WTC11 (cell line): ENCODE measurements at regions not wholly inside any gene's neighbourhood (a gene's known extent, or its start where the extent isn't known, plus 50 kb on each side); places are given as distances from the start of the nearest gene placed in this dataset.

Experiments used
- ATF1 ChIP-seq: sonication (generic); formaldehyde crosslinking; IDR thresholded peaks from 2 replicates; pipeline ENCODE4 v1.8.1; 2023; ENCODE audit warnings: mild to moderate bottlenecking, moderate library complexity, missing genetic modification reagents
- CTCF ChIP-seq: fragments of 200-600 bp; IDR thresholded peaks from 2 replicates; pipeline ENCODE4 v1.8.0; 2022; ENCODE audit warnings: antibody characterized with exemption
- IRF1 ChIP-seq: sonication (generic); formaldehyde crosslinking; IDR thresholded peaks from 2 replicates; pipeline ENCODE4 v1.8.0; 2023; ENCODE audit warnings: missing genetic modification reagents
- NR3C1 ChIP-seq: sonication (generic); formaldehyde crosslinking; conservative IDR thresholded peaks from 2 replicates; pipeline ENCODE4 v1.8.1; 2023; ENCODE audit warnings: low read depth, mild to moderate bottlenecking, missing genetic modification reagents
- PRRX2 ChIP-seq: fragments of 250-450 bp; sonication (Bioruptor Pico); IDR thresholded peaks from 2 replicates; pipeline ENCODE4 v1.8.0; 2021; ENCODE audit warnings: mild to moderate bottlenecking
- SMAD3 ChIP-seq: sonication (generic); formaldehyde crosslinking; IDR thresholded peaks from 2 replicates; pipeline ENCODE4 v1.8.0; 2022; ENCODE audit warnings: missing genetic modification reagents, mild to moderate bottlenecking, borderline replicate concordance
- SOX15 ChIP-seq: fragments of 250-450 bp; sonication (Bioruptor Pico); IDR thresholded peaks from 2 replicates; pipeline ENCODE4 v1.9.0; 2021; ENCODE audit warnings: mild to moderate bottlenecking
- SP1 ChIP-seq: sonication (generic); formaldehyde crosslinking; conservative IDR thresholded peaks from 2 replicates; pipeline ENCODE4 v1.8.1; 2022; ENCODE audit warnings: missing genetic modification reagents
- ZNF121 ChIP-seq: sonication (generic); formaldehyde crosslinking; IDR thresholded peaks from 2 replicates; pipeline ENCODE4 v1.8.0; 2023; ENCODE audit warnings: missing genetic modification reagents

GRCh38 chr12:92042791-92043531, 102.7 kb downstream of the BTG1 start:
- TF ChIP-seq SP1 (CRISPR knock-in tag) (no peak), IRF1 (CRISPR knock-in tag) (no peak), NR3C1 (CRISPR knock-in tag) (no peak), PRRX2 (CRISPR knock-in tag) (no peak), ZNF121 (CRISPR knock-in tag) (no peak), CTCF (no peak), SOX15 (CRISPR knock-in tag) (no peak), SMAD3 (no peak), ATF1 (CRISPR knock-in tag) (no peak)
